Epithelial cell of proximal tubule (primary cell): ENCODE measurements at regions not wholly inside any gene's neighbourhood (a gene's known extent, or its start where the extent isn't known, plus 50 kb on each side); places are given as distances from the start of the nearest gene placed in this dataset.

Source experiments
- DNase-seq: peaks from one replicate; pipeline ENCODE4 v3.0.0-alpha.2; 2011; ENCODE audit warnings: low read depth
- H3K4me3 ChIP-seq: 2 replicates; pipeline ENCODE4 v1.5.1; 2011; ENCODE audit warnings: low read depth, mild to moderate bottlenecking, low read length
- CTCF ChIP-seq: conservative IDR thresholded peaks from 2 replicates; pipeline ENCODE4 v1.5.1; 2012; ENCODE audit warnings: low read depth, mild to moderate bottlenecking, low read length

- no peak overlapping the region for H3K4me3 ChIP-seq
- DNase-seq: no peak
- no peak for TF ChIP-seq CTCF
These were observed 357.4 kb downstream of the SEC14L1 start for GRCh38 chr17:77498091-77498741.

GRCh38 chr17:77498791-77499698 is 358.3 kb downstream of the SEC14L1 start:
- no peak for DNase-seq
- no peak overlapping the region for H3K4me3 ChIP-seq
- TF ChIP-seq CTCF: no peak

- DNase-seq: no peak
- H3K4me3 ChIP-seq: no peak overlapping the region
- TF ChIP-seq CTCF: no peak
These were observed 359.1 kb downstream of the SEC14L1 start for GRCh38 chr17:77499699-77500435.

GRCh38 chr17:77501101-77501566 is 360.4 kb downstream of the SEC14L1 start:
- DNase-seq: no peak
- peak; percentile 58 for TF ChIP-seq CTCF
- H3K4me3 ChIP-seq: no peak overlapping the region

GRCh38 chr17:77501751-77502625 is 361.2 kb downstream of the SEC14L1 start:
- TF ChIP-seq CTCF: no peak

GRCh38 chr17:77502626-77503292 is 362.0 kb downstream of the SEC14L1 start:
- DNase-seq: no peak
- TF ChIP-seq CTCF: no peak
- no peak overlapping the region for H3K4me3 ChIP-seq

More at GRCh38 chr17:77501751-77502625, 361.2 kb downstream of the SEC14L1 start:
- no peak overlapping the region for H3K4me3 ChIP-seq
- no peak for DNase-seq
